HG03460 (cell line): ENCODE measurements at regions not wholly inside any gene's neighbourhood (a gene's known extent, or its start where the extent isn't known, plus 50 kb on each side); places are given as distances from the start of the nearest gene placed in this dataset.

Experiments
- ATAC-seq: cut with Tn5 transposase; IDR thresholded peaks from one replicate; pipeline ENCODE4 v1.9.1; 2021; ENCODE audit not compliant: unreplicated experiment

DNA sequence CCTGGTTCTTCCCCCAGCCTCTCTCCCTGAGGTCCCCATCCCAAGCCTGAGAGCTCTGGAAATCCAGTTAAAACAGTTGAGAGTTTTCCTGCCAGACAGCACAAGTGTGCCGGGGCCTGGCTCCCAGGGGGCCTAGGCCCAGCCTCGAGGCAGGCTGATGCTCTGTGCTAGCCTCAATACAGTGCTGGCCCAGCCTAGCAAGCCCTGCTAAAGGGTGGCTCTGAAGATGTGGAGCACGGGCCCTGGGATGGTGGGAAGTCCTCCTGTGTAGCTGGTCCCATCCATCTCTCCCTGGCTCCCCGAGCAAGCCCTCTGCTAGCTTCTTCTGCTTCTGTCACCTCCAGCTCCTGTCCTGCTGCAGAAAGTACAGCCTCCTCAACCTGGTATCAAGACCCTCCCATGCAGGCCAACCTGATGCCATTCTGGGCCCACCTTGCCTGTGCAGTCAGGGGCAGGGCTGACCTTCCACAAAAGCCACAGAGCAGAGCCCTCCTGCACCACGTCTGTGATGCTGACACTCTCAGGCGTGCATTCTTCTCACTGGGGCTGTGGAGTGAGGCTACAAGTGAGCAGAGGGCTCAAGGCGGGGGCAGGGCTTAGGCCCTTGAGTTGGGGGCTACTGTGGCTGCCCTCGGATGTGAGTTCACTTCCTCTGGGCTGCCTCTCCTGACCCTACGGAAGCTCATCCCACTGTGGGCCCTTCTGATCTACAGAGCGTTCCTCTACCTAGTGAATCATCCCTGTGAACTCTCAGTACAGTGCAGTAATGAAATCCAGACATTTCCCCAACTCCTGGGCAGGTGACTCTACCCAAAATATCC is 60.1 kb upstream of the LAPTM4A start:
- no peak for ATAC-seq

DNA sequence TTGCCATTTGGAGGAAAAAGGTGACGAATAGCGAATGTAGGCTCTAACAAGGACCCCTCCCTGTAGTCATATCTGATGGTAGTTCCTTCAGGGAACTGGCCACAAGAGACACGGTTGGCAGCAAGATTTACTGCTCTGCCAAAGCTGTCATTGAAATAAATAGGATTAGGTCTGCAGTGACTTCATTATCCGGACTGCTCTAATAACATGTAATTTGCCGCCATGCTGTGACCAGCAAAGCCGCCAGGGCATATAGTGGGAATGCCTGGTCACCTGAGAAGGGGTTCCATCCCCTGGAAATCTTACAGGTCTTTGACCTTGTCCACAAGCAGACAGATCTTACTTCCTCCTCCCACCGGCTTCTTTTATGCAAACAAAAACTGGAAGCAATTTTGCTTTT is 59.4 kb upstream of the LAPTM4A start:
- ATAC-seq = no peak

DNA sequence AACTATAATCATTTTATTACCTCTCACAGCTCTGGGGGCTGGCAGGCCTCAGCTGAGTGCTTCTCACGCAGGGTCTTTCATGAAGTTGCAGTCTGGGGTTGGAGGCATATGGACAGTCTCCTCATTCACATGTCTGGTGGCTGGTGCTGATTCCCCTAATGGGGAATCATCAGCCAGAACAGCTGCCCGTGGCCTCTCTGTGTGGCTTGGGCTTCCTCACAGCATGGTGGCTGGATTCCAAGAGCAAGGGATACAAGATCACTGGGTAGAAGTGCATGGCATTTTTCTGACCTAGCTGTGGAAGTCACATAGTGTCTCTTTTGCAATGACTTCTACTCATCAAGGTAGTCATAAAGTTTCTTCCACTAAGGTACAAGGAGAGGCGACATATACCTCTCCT is 59.0 kb upstream of the LAPTM4A start:
- no peak for ATAC-seq

DNA sequence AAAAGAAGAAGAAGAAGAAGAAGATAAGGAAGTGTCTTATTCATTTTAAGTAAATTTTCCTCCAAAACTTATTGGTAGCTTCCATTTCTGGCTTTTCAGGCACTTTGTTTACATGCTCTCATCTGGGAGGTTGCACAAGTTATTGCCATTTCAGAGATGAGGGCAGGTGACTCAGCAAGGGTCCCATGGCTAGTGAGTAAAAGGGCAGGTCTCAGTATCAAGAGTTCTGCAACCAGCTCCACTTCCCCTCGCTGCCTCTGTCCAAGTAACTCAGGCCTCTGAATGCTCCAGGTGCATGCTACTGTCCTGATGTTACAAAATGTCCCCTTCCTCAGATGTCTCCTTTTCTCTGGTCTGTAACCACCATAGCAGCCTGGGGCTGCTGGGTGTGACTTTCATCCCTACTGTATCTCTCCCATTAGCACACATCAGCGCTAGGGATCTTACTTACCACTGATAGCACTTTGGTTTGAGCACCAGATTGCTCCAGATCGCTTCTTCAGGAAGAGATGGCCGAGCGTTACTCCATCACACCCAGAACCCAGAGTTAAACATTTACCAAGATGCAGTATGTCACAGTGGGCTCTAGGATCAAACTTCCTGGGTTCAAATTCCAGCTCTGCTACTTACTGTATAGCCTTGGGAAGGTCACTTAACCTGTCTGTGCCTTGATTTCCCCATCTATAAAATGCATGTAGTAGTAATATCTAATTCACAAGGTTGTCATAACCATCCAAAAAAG is 57.4 kb upstream of the LAPTM4A start:
- ATAC-seq = no peak

- ATAC-seq = no peak
Measured at GRCh38 chr2:20107776-20108175, 56.3 kb upstream of the LAPTM4A start.

DNA sequence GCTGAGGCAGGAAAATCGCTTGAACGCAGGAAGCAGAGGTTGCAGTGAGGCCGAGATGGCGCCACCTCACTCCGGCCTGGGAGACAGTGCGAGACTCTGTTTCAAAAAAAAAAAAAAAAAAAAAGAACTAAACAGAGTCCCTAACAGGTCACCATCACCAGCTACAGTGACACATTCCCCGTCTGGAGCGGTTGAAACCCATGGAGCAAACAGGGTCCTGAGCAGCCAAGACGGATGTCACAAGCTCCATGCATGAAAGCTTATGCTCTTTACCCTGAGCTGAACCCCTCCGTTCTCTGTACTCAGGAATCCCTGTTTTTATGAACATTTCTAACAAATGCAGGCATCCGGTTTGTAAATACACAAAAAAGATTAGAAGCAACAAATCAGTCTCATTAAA is 55.9 kb upstream of the LAPTM4A start:
- ATAC-seq = no peak

- ATAC-seq = no peak
Measured at GRCh38 chr2:20106746-20107145, 55.3 kb upstream of the LAPTM4A start.

DNA sequence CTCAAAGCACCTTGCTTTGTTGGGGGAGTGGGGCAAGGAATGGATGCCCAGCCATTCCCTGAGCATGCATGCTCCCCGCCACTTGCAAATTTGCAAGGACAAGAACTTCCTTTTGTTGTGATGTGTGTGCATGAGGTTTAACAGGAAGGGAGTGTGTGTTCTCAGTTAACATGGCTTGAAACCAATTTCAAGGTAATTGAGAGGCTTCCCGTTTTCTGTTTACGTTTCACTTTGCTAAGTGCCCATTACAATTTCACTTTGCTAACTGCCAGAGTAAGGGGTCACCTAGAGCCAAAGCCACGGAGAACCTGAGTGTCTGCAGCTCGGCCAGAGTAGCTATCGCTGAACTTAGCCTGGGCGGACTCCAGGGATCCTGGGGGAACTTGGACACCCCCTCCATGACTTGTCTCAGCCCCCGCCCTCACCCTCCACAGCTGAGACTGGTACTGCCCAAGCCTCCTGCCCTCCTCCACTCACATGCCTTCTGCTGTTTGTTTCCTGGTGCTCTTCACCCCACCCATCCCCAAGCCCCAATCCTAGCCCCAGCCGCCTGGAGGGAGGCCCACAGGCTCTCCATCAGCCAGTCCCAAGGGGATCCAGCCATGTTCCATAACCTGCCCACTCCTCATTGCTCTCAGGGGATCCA is 53.6 kb upstream of the LAPTM4A start:
- no peak for ATAC-seq

- no peak for ATAC-seq
Measured at GRCh38 chr2:20103530-20103929, 52.1 kb upstream of the LAPTM4A start.
